HepG2 (cell line): ENCODE measurements at regions not wholly inside any gene's neighbourhood (a gene's known extent, or its start where the extent isn't known, plus 50 kb on each side); places are given as distances from the start of the nearest gene placed in this dataset.

Experiments used
- ATAC-seq: fragments of 200-7000 bp; cut with Tn5 transposase; 3 replicates; pipeline ENCODE4 v1.9.1; 2020; ENCODE audit warnings: mild to moderate bottlenecking, moderate library complexity
- BruUV-seq: library from RNA; stranded (reverse); fragments of 400-500 nt; replicated peaks from 2 replicates; lab custom pipeline; 2021; lab: Mats Ljungman, UMichigan
- CTCF ChIA-PET: fragments of 300-600 bp; formaldehyde crosslinking; extraction: SDS; loops from one replicate; lab custom pipeline; 2021; ENCODE audit warnings: low total read pairs, inconsistent platforms, low intra/inter-chr PET ratio; lab: Yijun Ruan, JAX
- POLR2A ChIA-PET: fragments of 350-600 bp; sonication (Branson Sonifier 250); formaldehyde crosslinking; loops from one replicate; lab custom pipeline; 2020; ENCODE audit warnings: antibody characterized with exemption, inconsistent platforms; lab: Yijun Ruan, JAX
- DNase-seq: peaks from one replicate; pipeline ENCODE4 v3.0.0-alpha.2; 2015; ENCODE audit warnings: low spot score
- FAIRE-seq: peaks from 3 replicates; lab custom pipeline; 2011; peaks lifted over from hg19 to GRCh38; lab: Jason Lieb, UNC
- H2AFZ ChIP-seq: one replicate; pipeline ENCODE4 v1.6.1; 2011; ENCODE audit warnings: low read length, inconsistent platforms
- H3K27ac ChIP-seq: fragments of 300-600 bp; 3 replicates; pipeline ENCODE4 v1.8.0; 2011; ENCODE audit warnings: mixed run types, mild to moderate bottlenecking, mixed read lengths, low read length, inconsistent platforms; ENCODE audit not compliant: insufficient read depth; ENCODE audit errors: extremely low read length
- H3K27me3 ChIP-seq, 2 experiments: fragments of 200-600 bp in 1 of 2; 2 replicates in 1 of 2; 3 replicates in 1 of 2; pipeline versions ENCODE4 v1.6.0 to v1.8.0; 2011; ENCODE audit warnings: low read length in 2 of 2, mild to moderate bottlenecking in 2 of 2, moderate library complexity in 2 of 2, inconsistent platforms in 1 of 2; ENCODE audit not compliant: insufficient read depth in 2 of 2, control insufficient read depth in 1 of 2
- H3K36me3 ChIP-seq, 2 experiments: fragments of 200-600 bp in 1 of 2; replicated peaks in 1 of 2; 2 replicates in 1 of 2; 3 replicates in 1 of 2; pipeline versions ENCODE4 v1.5.1 to v1.8.0; 2011; ENCODE audit warnings: low read length in 2 of 2, inconsistent platforms in 1 of 2; ENCODE audit not compliant: insufficient read depth in 2 of 2, control insufficient read depth in 1 of 2
- H3K4me1 ChIP-seq: 2 replicates; pipeline ENCODE4 v1.5.1; 2012; ENCODE audit warnings: low read length, inconsistent platforms; ENCODE audit not compliant: insufficient read depth
- H3K4me2 ChIP-seq: 2 replicates; pipeline ENCODE4 v1.6.0; 2011; ENCODE audit warnings: low read depth, low read length, inconsistent platforms
- H3K4me3 ChIP-seq, 3 experiments: fragments of 200-600 bp in 1 of 3; sonication (generic), shearing (Covaris generic) in 1 of 3; replicated peaks in 1 of 3; 2 replicates each; pipeline ENCODE4 v1.5.1; 2011 to 2016; ENCODE audit warnings: low read length in 3 of 3, inconsistent platforms in 2 of 3, low read depth in 2 of 3, mild to moderate bottlenecking in 2 of 3, control low read depth in 1 of 3, mixed read lengths in 1 of 3; ENCODE audit not compliant: insufficient read depth in 1 of 3
- H3K79me2 ChIP-seq: one replicate; pipeline ENCODE4 v1.6.1; 2011; ENCODE audit warnings: low read length, inconsistent platforms; ENCODE audit not compliant: insufficient read depth
- H3K9ac ChIP-seq: 2 replicates; pipeline ENCODE4 v1.6.0; 2011; ENCODE audit warnings: mild to moderate bottlenecking, low read depth, low read length, inconsistent platforms; ENCODE audit not compliant: insufficient read depth
- H3K9me3 ChIP-seq: 2 replicates; pipeline ENCODE4 v1.5.1; 2012; ENCODE audit warnings: mild to moderate bottlenecking, low read length
- H4K20me1 ChIP-seq: 2 replicates; pipeline ENCODE4 v1.6.0; 2011; ENCODE audit warnings: inconsistent platforms, mild to moderate bottlenecking, low read length, moderate library complexity; ENCODE audit not compliant: insufficient read depth
- FOXP4 ChIP-seq: sonication (generic); formaldehyde crosslinking; IDR thresholded peaks from 2 replicates; pipeline ENCODE4 v1.4.0; 2020; ENCODE audit warnings: missing genetic modification reagents
- ISX ChIP-seq: sonication (generic); formaldehyde crosslinking; conservative IDR thresholded peaks from 2 replicates; pipeline ENCODE4 v1.5.0; 2020; ENCODE audit warnings: missing genetic modification reagents
- NCOA1 ChIP-seq: sonication (generic); formaldehyde crosslinking; IDR thresholded peaks from 2 replicates; pipeline ENCODE4 v1.9.0; 2021; ENCODE audit warnings: missing genetic modification reagents
- RERE ChIP-seq: IDR thresholded peaks from 2 replicates; pipeline ENCODE4 v1.6.1; 2016; ENCODE audit warnings: low read depth, missing genetic modification reagents, missing compliant biosample characterization
- SALL1 ChIP-seq: sonication (generic); formaldehyde crosslinking; IDR thresholded peaks from 2 replicates; pipeline ENCODE4 v1.8.0; 2022; ENCODE audit warnings: mild to moderate bottlenecking, missing genetic modification reagents
- SNAPC5 ChIP-seq: sonication (generic); formaldehyde crosslinking; IDR thresholded peaks from 2 replicates; pipeline ENCODE4 v1.8.1; 2023; ENCODE audit warnings: mild to moderate bottlenecking, missing genetic modification reagents, borderline replicate concordance
- TFAP4 ChIP-seq: sonication (generic); IDR thresholded peaks from 2 replicates; pipeline ENCODE4 v1.6.1; 2016; ENCODE audit warnings: low read depth, borderline replicate concordance
- U2AF2 ChIP-seq: fragments of 200-400 bp; formaldehyde crosslinking; IDR thresholded peaks from 2 replicates; pipeline ENCODE4 v1.6.1; 2017; ENCODE audit warnings: low read depth, mild to moderate bottlenecking, low read length
- ZMYM2 ChIP-seq: sonication (generic); formaldehyde crosslinking; IDR thresholded peaks from 2 replicates; pipeline ENCODE4 v1.8.0; 2022; ENCODE audit warnings: mild to moderate bottlenecking, missing genetic modification reagents
- ZNF260 ChIP-seq: sonication (generic); formaldehyde crosslinking; IDR thresholded peaks from 2 replicates; pipeline ENCODE4 v1.4.0; 2020; ENCODE audit warnings: missing genetic modification reagents, low read depth, mild to moderate bottlenecking, borderline replicate concordance
- ZNF362 ChIP-seq: sonication (generic); formaldehyde crosslinking; IDR thresholded peaks from 2 replicates; pipeline ENCODE4 v1.4.0; 2020; ENCODE audit warnings: missing genetic modification reagents, mild to moderate bottlenecking, borderline replicate concordance
- ZNF382 ChIP-seq: sonication (generic); formaldehyde crosslinking; IDR thresholded peaks from 2 replicates; pipeline ENCODE4 v1.5.0; 2020; ENCODE audit warnings: missing genetic modification reagents, mild to moderate bottlenecking, borderline replicate concordance
- ZSCAN20 ChIP-seq: sonication (generic); formaldehyde crosslinking; IDR thresholded peaks from 2 replicates; pipeline ENCODE4 v1.4.0; 2020; ENCODE audit warnings: missing genetic modification reagents, mild to moderate bottlenecking, borderline replicate concordance
- WGBS: methylation state at CpG from one replicate; pipeline ENCODE4 v1.1.6; 2017; ENCODE audit warnings: low lambda C conversion rate; 5-methylcytosine and 5-hydroxymethylcytosine counted together
- in situ Hi-C: cut with HindIII; loops from 2 replicates; pipeline ENCODE4 v1.10.0; 2017; ENCODE audit warnings: low pct_unique_long_range_greater_than_20kb; ENCODE audit not compliant: extremely low pct_ligation_motif_present
- intact Hi-C: fragments of 100-400 bp; cut with micrococcal nuclease; formaldehyde crosslinking; loops from one replicate; pipeline ENCODE4 v1.10.0; 2022; ENCODE audit not compliant: unreplicated experiment

- in situ Hi-C loops: no loop called here
- no peak for TF ChIP-seq ZSCAN20 (CRISPR knock-in tag)
- peak; percentile 23; the same call in 1 of the 2 replicates for TF ChIP-seq TFAP4
- TF ChIP-seq FOXP4 (CRISPR knock-in tag): no peak
- TF ChIP-seq NCOA1 (CRISPR knock-in tag): no peak
- 0 out of 2 replicates have a peak, but pooled peaks have one; percentile 53 for TF ChIP-seq U2AF2
- no peak for TF ChIP-seq ZNF260 (CRISPR knock-in tag)
- TF ChIP-seq ZNF362: peak; percentile 23; the same call in 1 of the 2 replicates
- TF ChIP-seq ZNF382: no peak
- TF ChIP-seq SALL1: peak; percentile 14; the same call in 1 of the 2 replicates
- no peak for TF ChIP-seq ISX (CRISPR knock-in tag)
- no peak for TF ChIP-seq RERE (CRISPR knock-in tag)
- TF ChIP-seq ZMYM2: 0 out of 2 replicates have a peak, but pooled peaks have one; percentile 50
- TF ChIP-seq SNAPC5: no peak
These were observed 50.2 kb upstream of the ATF7IP2 start for GRCh38 chr16:10335681-10336080.

More at GRCh38 chr16:10335681-10336080, 50.2 kb upstream of the ATF7IP2 start:
- Histone ChIP-seq H3K27me3 (no peaks in the 10 kb centered on the region), H3K27ac (peak overlapping the region; percentile 8), H4K20me1 (no peaks in the 10 kb centered on the region), H3K9ac (no peak overlapping the region), H3K79me2 (no peaks in the 10 kb centered on the region), H3K4me3 (no peak overlapping the region), H3K36me3 (no peaks in the 10 kb centered on the region), H3K9me3 (peaks cover 14% of the 10 kb centered on the region), H3K4me1 (peaks cover 73% of the 10 kb centered on the region), H2AFZ (peak overlapping the region; percentile 86), H3K4me2 (peak overlapping the region; percentile 65)
- POLR2A ChIA-PET: no interaction called here
- intact Hi-C loops: no loop called here
- no TSS peak for BruUV-seq
- WGBS: 34% methylated on average over 12 of the region's 12 CpGs
- no peak for FAIRE-seq
- DNase-seq: no peak
- CTCF ChIA-PET: no interaction called here
- peak; percentile 11; the same call in 2 of the 3 replicates for ATAC-seq
